HG03196 (cell line): ENCODE measurements at regions not wholly inside any gene's neighbourhood (a gene's known extent, or its start where the extent isn't known, plus 50 kb on each side); places are given as distances from the start of the nearest gene placed in this dataset.

Experiments
- ATAC-seq: cut with Tn5 transposase; IDR thresholded peaks from one replicate; pipeline ENCODE4 v1.9.1; 2021; ENCODE audit not compliant: unreplicated experiment

DNA sequence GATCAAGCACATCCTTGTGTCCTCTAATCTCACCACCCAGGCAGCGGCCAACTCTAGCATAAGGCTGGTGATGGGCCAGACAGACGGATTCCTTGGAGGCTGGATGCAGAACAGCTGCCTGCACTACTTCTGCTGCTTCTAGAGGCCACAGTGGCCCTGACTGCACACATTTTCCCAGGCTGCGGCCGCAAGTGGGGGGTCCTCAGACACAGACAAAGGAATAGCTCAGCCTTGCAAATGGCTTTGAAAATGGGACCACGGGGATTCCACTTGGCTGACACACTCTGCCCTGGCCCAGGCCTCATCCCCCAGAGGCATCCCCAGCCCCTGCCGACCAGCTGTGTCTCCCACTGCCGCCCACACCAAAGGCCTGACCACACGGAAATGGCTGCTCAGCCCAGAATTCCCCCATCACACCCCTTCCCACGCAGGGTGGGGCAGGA lies 540.8 kb downstream of the BNC2 start:
- ATAC-seq, result no peak

DNA sequence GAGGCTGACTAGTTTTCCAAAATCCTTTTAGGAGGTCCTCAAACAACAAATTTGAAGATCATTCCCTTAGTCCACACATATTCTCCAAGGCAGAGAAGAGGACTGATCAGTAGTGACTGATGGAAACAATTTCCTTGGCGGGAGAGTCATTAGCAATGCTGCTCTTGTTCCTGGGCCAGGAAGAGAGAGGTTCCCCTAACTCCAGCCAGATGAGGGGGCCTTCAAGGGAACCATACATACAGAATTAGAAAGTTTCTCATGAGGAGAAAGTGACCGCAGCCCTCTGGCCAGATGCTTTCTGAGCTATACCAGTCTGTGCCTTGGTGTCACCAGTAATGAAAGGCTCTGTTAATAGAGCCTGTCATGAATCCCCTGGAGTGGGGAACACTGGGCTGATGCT lies 539.4 kb downstream of the BNC2 start:
- ATAC-seq, result no peak

DNA sequence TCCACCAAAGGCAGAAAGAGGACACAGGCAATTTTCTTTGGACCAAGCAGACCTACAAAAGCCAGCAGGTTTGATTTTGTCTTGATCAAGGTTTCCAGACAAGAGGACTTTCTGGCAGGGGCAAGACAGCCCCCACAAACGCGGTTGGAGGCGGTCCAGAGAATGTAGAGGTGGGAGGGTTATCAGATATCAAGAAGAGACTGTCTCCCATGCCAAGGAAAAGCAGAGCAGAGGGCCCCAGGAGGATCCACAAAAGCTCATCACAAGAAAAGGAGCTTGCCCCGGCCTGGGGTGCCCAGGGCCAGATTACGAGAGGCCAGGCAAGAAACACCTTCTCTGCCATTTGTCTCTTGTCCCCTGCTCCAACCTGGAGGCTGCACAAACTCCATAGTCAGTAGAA lies 538.9 kb downstream of the BNC2 start:
- no peak for ATAC-seq

DNA sequence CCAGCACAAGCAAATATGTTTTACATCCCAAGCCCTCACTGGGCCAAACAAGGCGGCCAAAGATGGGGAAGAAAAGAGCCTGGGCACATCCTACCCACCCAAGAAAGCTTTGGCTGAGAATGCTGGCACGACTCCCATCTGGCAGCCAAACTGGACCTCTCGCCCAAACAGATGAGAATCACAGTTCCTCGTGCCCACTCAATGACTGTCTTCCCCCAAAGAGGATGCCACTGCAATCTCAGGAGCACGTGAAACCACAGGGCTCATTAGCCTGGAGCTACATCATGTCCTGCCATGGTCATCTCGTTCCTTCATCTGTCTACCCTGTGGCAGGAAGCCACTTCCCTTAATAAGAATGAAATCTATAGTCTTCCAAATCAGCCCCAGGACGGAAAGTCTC lies 536.8 kb downstream of the BNC2 start:
- ATAC-seq, result no peak

DNA sequence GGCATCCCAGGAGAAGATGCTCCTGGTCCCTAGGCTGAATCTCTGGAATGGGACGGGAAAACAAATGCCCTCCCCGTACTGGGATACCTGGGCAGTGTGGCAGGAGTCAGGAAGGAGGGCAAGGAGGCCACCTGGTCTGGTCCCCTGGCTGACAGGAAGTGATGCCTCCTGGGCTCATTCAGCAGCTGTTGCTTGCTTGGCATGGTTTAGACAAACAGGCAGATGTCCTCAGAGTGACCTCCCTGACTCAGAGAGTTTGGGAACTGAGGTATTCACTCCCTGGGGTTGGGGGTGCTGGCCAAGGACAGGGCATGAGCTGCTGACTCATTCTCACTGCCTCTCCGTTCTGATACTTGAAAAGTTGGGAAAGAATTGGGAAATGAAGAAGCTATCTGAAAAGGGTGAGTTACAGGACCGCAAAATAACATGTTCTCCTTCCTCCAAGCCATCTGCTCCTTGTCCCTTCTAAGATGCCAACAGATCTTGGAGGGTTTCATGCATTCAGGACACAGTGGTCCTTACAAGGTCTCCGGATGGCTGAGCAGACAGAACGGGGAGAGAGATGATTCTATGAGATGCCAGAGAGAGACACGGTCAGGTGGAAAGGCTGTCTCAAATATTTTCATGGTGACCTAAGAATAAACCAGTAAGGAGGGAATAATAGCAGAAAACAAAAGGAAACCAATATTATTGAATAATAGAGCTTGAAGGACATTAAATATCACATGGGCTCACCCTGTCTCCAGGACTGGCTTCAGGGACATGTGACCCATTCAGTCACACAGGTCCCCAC lies 534.5 kb downstream of the BNC2 start:
- ATAC-seq, result no peak

DNA sequence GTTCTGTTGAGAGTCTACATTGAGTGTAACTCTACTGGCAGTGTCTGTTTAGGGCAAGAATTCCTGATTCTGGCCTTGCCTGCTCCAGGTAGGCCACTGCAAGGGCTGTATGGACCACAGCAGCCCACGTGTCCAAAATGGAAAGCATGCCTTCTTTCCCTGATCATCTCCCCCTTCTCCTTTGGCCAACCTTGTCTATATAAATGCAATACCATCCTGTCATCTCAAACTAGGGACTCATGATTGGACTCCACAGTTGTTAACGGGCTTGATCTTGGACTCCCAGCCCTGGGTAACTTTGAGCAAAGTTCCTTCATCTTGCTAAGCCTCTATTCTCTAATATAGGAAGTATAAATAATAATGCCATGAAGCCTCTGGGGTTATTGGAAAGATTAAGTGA lies 533.6 kb downstream of the BNC2 start:
- ATAC-seq, result no peak

DNA sequence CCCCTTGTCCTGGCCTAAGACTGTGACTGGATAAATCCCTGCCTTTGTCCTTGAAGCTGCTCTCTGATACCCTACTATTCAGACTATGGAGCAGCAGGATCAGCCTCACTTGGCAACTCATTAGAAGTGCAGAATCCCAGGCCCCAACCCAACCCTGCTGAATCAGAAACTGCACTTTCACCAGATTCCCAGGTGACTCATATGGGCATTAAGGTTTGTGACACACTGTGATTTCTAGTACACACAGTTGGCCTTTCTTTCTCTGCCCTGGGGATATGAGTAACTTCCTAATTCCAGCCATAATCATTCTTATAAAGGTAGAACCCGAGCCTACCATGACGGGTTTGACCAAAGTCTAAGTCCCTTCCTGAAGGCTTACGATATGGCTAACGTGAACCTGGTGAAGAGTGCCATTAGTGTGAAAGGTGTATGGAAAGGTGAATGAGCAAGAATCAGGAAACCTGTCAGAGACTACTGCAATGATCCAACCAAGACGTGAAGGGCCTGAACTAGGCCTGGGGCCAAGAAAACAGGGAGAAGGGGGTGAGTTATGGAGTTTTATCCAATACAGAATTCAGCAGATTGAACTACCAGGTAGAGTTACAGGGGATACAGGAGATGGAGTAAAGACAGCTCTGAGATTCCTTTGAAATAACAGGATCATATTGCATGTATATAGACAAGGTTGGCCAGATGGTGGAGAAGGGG lies 533.0 kb downstream of the BNC2 start:
- ATAC-seq, result no peak

DNA sequence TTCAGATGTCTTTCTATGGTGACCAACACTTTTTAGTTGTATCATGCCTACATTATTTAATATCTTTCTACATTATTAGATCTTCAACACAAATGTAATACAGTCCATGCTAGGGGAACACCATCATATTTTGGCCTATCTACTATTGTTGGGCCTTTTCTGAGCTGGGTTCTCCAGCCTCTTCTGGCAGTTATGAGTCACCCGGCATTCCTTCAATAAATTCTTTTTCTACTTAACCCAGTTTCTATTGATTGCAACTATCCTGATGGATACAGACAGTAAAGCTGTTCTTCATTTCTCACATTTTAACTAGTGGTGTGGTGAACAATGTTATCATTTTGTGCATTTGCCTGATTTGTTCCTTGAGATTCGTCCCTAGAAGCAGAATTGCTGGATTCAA lies 529.3 kb downstream of the BNC2 start:
- no peak for ATAC-seq

DNA sequence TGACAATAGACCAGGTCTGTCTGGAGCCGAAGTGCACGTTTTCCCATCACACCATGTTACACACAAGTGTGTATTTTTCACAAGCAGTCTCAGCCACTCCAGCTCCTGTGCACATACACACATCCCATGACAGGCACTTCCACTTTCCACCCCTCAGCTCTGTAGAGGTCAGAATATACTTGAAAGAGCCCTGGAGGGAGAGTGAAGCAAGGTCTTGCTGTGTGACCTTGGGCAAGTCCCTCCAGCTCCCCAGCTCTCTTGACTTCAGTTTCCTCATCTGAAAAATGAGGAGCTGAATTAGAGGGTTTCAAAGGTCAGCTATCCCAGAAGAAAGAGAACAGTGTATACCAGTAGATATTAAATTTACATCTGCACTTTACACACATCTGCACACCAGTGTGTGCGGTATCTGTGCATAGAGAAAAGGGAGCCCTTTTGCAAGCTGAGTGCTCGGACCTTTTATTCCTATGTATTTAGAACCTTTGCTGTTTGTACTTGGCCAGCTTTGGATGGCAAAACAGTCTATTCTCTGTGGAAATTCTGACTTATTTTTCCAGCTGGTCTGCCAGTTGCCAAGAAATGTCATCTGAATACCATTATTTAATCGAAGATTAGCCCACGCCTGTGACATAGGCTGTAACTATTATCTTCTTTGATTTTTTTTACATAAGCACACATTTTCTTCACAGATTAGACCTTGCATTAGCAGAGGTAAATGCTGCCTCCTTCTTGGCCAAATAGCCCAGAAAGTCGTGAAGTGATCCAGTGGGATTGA lies 528.0 kb downstream of the BNC2 start:
- no peak for ATAC-seq

DNA sequence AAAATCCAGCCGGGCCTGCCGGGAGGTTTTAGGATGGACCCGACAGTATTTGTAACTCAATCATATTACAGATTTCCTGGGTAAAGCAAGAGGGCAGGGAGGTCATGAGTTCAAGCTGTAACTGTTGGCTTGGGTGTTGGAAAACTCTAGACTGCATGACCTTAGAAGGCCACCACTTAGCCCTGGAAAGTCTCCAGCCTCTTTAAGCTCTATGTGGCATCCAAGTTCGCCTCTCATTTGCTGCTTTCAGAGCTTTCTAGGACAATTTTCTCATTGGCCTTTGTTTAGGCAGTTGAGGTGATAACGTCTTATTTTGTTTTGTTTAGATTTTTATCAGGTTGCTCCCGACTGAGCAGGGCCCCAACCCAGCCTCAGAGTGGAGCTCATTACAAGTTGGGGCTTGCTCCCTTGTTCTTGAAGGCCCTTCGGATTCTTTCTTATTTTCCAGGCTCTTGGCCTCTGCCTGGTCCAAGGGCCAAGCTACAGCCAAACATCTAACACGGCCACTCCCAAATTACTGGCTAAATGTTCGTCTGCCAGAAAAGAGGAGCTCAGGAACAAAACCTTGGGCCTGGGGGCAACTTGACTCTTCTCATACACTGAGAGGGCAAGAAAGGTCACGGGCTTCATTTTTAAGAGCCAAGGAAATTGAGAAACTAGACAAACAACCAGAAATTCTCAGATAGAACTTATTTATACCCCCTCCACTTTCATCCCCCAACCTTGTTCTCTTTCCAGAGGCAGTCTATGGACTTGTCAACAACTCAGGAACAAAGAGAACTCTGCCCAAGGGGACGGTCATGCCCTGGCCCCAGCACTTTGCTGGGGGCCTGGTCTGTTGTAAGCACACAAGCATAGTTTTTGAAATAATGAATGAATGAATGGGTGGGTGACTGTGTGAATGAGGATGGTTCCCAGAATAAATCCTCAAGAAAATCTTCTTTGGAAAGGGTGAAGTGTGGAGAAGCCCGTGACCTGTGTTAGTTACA lies 526.9 kb downstream of the BNC2 start:
- ATAC-seq, result no peak

DNA sequence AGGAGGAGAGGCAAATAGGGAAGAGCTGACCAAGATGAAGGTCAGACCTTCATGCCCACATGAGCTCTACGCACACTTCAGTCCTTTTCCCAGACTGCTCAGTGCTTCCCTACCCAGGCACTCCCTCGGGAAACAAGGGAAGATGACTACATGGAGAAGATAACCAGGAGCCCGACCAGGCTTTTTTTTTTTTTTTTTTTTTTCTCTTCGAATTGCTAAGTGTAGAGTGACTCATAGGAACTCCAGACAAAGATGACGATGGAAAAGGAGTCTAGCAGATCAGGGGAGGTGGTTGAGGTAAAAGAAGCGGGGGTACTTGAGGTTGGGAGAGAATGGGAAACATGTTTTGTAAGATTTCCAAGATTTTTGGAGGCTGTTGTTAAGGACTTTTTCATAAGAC lies 526.1 kb downstream of the BNC2 start:
- no peak for ATAC-seq

DNA sequence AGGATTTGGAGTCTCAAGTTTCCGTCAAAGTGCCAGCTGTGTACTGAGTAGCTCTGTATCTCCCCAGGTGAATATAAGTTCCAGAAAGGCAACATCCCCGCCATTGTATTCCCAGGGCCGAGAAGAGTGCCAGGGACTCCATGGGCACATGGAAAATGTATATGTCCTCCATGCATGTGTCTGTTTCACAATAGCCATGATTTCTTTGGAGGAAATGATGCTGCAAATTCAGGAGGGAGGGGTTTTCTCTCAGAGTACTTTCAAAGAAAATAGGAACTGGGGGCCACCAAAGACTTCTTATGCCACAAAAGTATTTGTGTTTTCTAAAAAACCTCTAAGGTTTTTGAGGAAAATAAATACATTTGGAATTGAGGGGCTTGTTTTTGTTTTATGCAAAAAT lies 524.6 kb downstream of the BNC2 start:
- ATAC-seq, result no peak

DNA sequence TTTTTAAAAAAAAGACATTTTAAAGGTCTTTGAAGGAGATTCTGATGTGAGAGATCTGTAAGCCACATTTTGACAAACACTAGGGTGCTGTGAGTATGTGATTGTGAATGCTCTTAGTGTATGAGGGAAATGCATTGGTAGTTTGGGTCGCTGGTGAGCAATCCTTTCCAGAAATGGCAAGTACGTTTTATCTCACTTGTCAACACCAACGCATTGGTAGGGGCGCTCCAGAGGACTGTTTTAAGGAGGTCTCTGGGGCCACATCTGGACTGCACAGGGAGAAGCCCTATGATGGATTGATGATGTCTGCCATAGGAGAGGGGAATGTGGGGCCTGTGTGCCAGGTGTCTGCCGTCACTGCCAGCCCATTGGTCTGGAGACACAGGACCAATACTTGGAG lies 522.6 kb downstream of the BNC2 start:
- no peak for ATAC-seq

DNA sequence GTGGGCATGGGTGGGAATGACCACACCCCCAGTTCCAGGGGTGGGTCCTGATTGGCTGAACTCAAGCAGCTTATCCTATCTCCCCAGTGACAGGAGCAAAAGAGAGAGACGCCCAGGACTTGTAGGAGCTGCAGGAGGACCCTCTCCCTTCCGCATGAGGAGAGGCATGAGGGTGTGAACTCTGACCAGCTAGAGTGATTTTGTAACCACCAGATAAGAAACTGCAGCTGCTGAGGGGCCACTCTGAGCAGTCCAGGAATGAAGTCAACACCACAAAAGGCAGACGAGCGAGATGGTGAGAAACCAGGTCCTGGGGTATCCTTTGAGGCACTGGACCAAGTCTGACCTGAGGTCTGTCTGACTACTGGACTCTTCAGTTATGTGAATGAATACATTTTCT lies 521.9 kb downstream of the BNC2 start:
- no peak for ATAC-seq

DNA sequence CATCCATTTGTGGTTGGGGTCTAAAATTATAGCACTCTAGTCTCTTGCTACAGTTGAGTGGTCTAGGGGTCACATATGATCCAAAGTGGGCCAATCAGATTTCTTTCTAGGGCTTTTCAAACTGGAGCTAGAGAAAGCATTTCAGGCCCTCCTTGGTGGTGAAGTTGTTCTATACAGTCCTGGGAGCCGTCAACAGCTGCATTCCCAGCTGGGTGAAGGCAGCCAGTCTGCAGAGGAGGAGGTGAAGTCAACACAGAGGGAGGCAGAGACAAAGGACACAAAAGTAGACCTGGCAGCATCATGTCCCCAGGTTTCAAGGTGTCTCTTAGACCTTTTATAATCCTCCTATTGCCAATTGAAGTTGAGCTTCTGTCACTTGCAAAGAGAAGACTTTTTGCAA lies 518.2 kb downstream of the BNC2 start:
- ATAC-seq, result no peak

DNA sequence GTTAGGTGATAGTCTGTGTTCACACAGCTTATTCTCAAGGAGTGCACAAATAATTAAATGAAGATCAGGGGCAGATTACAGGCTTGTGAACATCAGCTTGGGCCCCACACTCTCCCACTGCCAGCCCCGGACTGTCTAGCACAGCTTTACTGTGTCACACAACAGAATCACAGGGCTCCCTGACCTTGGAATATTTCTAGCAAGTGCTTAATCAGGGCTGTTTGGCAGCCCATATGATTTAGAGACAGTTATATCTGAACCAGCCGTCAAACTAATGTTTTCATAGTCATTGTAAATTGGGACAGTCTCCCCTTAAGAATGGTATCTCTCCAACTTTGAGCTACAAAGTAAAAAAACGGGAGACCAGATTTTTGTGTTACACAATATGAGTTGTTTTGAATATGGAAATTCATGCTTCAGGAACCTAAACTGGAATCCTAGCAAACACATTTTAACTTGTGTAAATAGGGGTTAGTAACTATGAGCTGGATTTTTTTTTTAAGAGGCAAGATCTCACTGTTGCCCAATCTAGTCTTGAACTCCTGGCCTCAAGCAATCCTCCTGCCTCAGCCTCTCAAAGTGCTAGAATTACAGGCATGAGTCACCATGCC lies 517.6 kb downstream of the BNC2 start:
- ATAC-seq, result no peak

DNA sequence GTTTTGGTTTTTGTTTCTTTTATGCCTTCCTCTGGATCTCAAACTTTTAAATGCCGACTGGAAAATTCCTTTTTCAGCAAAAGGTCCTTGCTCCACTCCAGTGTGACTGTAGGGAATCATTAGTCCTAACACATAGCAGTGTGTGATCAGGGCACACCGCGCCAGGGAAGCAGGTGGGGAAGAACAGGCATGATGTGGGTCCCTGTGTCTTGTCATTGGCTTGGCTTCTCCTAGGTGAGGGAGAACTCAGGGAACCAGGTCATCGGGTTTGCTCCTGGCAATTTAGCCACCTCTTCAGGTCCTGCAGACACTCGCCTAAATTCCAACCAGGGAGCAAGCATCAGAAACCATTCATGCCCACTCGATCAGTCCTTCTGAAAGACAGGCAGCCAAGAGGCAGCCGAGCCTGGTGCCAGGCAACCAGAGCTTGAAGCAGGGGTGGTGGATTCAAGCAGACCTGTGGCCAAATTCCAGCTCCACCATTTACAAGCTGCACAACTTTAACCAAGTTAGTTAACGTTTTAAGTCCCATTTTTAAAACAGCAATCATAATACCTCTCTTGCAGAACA lies 514.2 kb downstream of the BNC2 start:
- ATAC-seq, result no peak

DNA sequence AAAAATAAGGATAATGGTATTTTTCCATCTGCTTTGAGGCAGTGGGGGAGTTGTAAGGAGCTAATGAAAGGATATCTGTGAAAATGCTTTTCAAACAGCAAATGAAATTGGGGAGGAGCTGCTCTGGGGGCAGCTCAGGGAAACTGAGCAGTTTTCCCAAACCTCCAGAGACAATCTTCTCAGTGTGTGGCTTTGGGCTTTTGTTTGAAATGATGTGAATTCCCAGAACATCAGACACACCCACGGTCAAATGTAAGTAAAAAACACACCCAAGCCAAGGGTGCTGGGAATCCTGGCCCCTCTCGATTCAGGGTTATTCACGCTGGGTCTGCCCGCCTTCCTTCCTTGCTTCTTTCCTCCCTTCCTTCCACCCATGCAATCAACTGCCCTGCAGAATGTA lies 512.6 kb downstream of the BNC2 start:
- ATAC-seq, result no peak

DNA sequence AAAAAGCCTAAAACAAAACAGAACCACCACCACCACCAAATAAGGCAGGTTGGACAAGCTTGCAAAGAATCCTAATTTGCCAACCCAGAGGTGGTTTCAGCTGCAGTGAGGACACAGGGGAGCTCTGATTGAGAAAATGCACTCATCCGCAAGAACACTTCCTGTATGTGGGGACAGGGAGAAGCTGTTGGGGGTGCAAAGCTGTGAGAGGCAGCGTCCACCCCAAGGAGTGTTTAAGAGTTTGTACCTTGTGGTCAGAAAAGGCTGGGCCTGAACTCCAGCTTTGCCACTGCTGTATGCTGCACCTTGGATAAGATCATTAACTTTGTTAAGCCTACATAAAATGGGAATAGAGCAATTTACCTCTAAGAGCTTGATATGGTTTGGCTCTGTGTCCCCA lies 511.7 kb downstream of the BNC2 start:
- no peak for ATAC-seq
